COLO668 (cell line): ENCODE measurements at regions not wholly inside any gene's neighbourhood (a gene's known extent, or its start where the extent isn't known, plus 50 kb on each side); places are given as distances from the start of the nearest gene placed in this dataset.

Experiments used
- DNase-seq: peaks from one replicate; lab custom pipeline; 2025; ENCODE audit not compliant: unreplicated experiment; lab: John Stamatoyannopoulos, UW

- no peak for DNase-seq
Measured at GRCh38 chr1:221834698-221835513, 93.0 kb upstream of the DUSP10 start.

GRCh38 chr1:221832617-221833016 is 90.7 kb upstream of the DUSP10 start:
- no peak for DNase-seq

- DNase-seq: no peak
Measured at GRCh38 chr1:221832151-221832550, 90.3 kb upstream of the DUSP10 start.

GRCh38 chr1:221829327-221830015 is 87.6 kb upstream of the DUSP10 start:
- no peak for DNase-seq

GRCh38 chr1:221827307-221827642 is 85.4 kb upstream of the DUSP10 start:
- no peak for DNase-seq

- DNase-seq: no peak
Measured at GRCh38 chr1:221824909-221825308, 83.0 kb upstream of the DUSP10 start.

GRCh38 chr1:221824025-221824424 is 82.1 kb upstream of the DUSP10 start:
- no peak for DNase-seq

GRCh38 chr1:221823561-221823960 is 81.7 kb upstream of the DUSP10 start:
- no peak for DNase-seq

GRCh38 chr1:221823149-221823548 is 81.3 kb upstream of the DUSP10 start:
- DNase-seq: no peak

GRCh38 chr1:221822591-221822990 is 80.7 kb upstream of the DUSP10 start:
- no peak for DNase-seq

- DNase-seq: no peak
Measured at GRCh38 chr1:221816899-221817298, 75.0 kb upstream of the DUSP10 start.

GRCh38 chr1:221815660-221816059 is 73.8 kb upstream of the DUSP10 start:
- DNase-seq: no peak

- DNase-seq: no peak
Measured at GRCh38 chr1:221813887-221814286, 72.0 kb upstream of the DUSP10 start.

- no peak for DNase-seq
Measured at GRCh38 chr1:221812905-221813597, 71.2 kb upstream of the DUSP10 start.

GRCh38 chr1:221812088-221812752 is 70.3 kb upstream of the DUSP10 start:
- DNase-seq: no peak

- DNase-seq: no peak
Measured at GRCh38 chr1:221810406-221810805, 68.5 kb upstream of the DUSP10 start.

GRCh38 chr1:221809091-221810029 is 67.5 kb upstream of the DUSP10 start:
- no peak for DNase-seq

- no peak for DNase-seq
Measured at GRCh38 chr1:221806984-221807383, 65.1 kb upstream of the DUSP10 start.

- no peak for DNase-seq
Measured at GRCh38 chr1:221806236-221806635, 64.3 kb upstream of the DUSP10 start.

GRCh38 chr1:221805121-221805520 is 63.2 kb upstream of the DUSP10 start:
- no peak for DNase-seq
